Prostate gland (tissue), 2 donors: ENCODE measurements at regions not wholly inside any gene's neighbourhood (a gene's known extent, or its start where the extent isn't known, plus 50 kb on each side); places are given as distances from the start of the nearest gene placed in this dataset.

Experiments used
- CTCF ChIP-seq, 4 experiments: fragments of 200-600 bp in 2 of 4; fragments of 450-650 bp in 2 of 4; sonication (generic) in 2 of 4; IDR thresholded peaks; 1 replicate in 3 of 4; 2 replicates in 1 of 4; pipeline ENCODE4 v1.5.1; 2016 to 2019; ENCODE audit warnings: antibody characterized with exemption in 4 of 4, mild to moderate bottlenecking in 2 of 4, moderate library complexity in 2 of 4
- POLR2A ChIP-seq: fragments of 450-650 bp; IDR thresholded peaks from one replicate; pipeline ENCODE4 v1.6.1; 2016; ENCODE audit warnings: antibody characterized with exemption, mild to moderate bottlenecking
- POLR2AphosphoS5 ChIP-seq: sonication (generic); formaldehyde crosslinking; IDR thresholded peaks from one replicate; pipeline ENCODE4 v1.6.1; 2017; ENCODE audit warnings: antibody characterized with exemption

DNA sequence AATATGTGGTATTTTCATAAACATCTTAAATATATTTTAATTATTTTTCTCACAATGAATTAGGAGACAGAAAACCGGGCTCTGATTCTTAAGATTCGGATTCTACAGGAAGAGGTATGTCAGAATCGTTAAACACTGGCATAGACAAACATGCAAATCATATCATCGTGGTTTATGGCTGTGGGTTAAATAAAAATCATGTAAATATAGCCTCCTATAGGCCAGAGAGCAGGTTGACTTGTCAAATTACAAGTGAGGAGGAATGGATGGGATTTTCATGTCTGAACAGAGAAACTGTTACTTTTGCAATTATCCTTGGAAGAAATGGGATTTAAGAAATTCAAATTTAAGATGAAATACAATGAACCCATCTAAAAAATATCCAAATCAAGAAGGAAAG, 74.9 kb upstream of the BCAT1 start:
- TF ChIP-seq CTCF (IDR thresholded peaks at IDR 0.05) (no peak), POLR2A (no peak), POLR2AphosphoS5 (no peak)
